ENCODE measurements at regions not wholly inside any gene's neighbourhood (a gene's known extent, or its start where the extent isn't known, plus 50 kb on each side); places are given as distances from the start of the nearest gene placed in this dataset.
"Not testable (repeated sequence)": the region's sequence is repeated elsewhere in the genome, so short reads cannot be mapped to it uniquely, and the experiment has no call there.

DNA sequence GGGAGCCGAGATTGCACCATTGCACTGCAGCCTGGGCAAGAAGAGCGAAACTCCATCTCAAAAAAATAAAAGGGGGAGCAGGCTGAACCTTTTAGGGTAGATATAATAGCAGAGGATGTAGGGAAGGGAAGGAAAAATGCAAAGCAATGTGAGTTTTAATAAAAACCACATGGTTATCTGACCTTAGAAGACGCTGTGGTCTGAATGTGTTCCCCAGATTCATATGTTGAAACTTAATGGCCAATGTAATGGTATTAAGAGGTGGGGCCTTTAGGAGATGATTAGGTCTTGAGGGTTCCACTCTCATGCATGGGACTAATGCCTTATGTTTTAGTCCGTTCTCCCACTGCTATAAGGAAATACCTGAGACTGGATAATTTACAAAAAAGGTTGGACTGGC lies 114.1 kb upstream of the STX18 start:
- no peak for ATAC-seq
- no peaks in the 10 kb centered on the region for H3K36me3 ChIP-seq (replicated peaks in 1 of 2; ENCODE audit: insufficient read depth in 1 of 2, low read depth in 2 of 2)
- TF ChIP-seq, protein P1, sequence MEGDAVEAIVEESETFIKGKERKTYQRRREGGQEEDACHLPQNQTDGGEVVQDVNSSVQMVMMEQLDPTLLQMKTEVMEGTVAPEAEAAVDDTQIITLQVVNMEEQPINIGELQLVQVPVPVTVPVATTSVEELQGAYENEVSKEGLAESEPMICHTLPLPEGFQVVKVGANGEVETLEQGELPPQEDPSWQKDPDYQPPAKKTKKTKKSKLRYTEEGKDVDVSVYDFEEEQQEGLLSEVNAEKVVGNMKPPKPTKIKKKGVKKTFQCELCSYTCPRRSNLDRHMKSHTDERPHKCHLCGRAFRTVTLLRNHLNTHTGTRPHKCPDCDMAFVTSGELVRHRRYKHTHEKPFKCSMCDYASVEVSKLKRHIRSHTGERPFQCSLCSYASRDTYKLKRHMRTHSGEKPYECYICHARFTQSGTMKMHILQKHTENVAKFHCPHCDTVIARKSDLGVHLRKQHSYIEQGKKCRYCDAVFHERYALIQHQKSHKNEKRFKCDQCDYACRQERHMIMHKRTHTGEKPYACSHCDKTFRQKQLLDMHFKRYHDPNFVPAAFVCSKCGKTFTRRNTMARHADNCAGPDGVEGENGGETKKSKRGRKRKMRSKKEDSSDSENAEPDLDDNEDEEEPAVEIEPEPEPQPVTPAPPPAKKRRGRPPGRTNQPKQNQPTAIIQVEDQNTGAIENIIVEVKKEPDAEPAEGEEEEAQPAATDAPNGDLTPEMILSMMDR (IDR thresholded peaks at IDR 0.05) = no peak
- no peak for TF ChIP-seq POLR2A (IDR thresholded peaks at IDR 0.05)
- no peak overlapping the region for H3K27ac ChIP-seq
- H3K9me3 ChIP-seq = no peaks in the 10 kb centered on the region
- no peaks in the 10 kb centered on the region for H3K27me3 ChIP-seq
- no peak overlapping the region for H3K4me3 ChIP-seq
- DNase-seq = no peak
- intact Hi-C loops (cut with DNase I) = no loop called here
- no peaks in the 10 kb centered on the region for H3K4me1 ChIP-seq
- 89 to 95% methylated on average over 4 of the region's 4 CpGs for WGBS, 2 donors

DNA sequence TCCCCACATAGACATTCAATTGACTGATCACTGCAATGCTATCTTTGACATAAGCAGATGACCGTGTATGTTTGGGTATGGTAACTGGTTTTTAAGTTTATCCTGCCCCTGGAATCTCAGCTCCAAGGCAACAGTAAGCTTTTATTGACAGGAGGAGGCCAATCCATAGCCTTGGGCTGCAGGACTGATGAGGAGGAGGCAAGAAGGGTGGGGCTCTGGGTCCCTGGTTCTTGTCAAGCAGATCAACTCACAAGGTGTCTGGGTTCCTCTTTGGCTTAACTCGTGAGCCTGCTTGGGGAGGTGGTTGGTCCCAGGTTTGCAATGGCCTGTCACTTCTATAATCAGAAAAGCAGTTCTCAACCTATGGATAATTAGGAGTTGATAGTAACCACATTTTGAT lies 113.2 kb upstream of the STX18 start:
- ATAC-seq = no peak
- Histone ChIP-seq H3K36me3 (replicated peaks in 1 of 2; ENCODE audit: insufficient read depth in 1 of 2, low read depth in 2 of 2) (no peaks in the 10 kb centered on the region), H3K4me3 (no peak overlapping the region), H3K4me1 (no peaks in the 10 kb centered on the region), H3K27ac (no peak overlapping the region), H3K27me3 (no peaks in the 10 kb centered on the region), H3K9me3 (no peaks in the 10 kb centered on the region)
- no peak for DNase-seq
- 82 to 84% methylated on average over 2 of the region's 2 CpGs for WGBS, 2 donors
- TF ChIP-seq, protein P1 (IDR thresholded peaks at IDR 0.05) = no peak
- TF ChIP-seq POLR2A (IDR thresholded peaks at IDR 0.05) = no peak
- intact Hi-C loops (cut with DNase I) = no loop called here

- intact Hi-C loops (cut with DNase I) = no loop called here
- Histone ChIP-seq H3K4me3 (no peak overlapping the region), H3K9me3 (no peaks in the 10 kb centered on the region), H3K36me3 (replicated peaks in 1 of 2; ENCODE audit: insufficient read depth in 1 of 2, low read depth in 2 of 2) (no peaks in the 10 kb centered on the region), H3K4me1 (no peaks in the 10 kb centered on the region), H3K27me3 (no peaks in the 10 kb centered on the region), H3K27ac (no peak overlapping the region)
- no peak for DNase-seq
- no peak for TF ChIP-seq POLR2A (IDR thresholded peaks at IDR 0.05)
- TF ChIP-seq, protein P1 (IDR thresholded peaks at IDR 0.05) = no peak
- ATAC-seq = no peak
- 84 to 89% methylated on average over 12 of the region's 12 CpGs for WGBS, 2 donors
These were observed 110.2 kb upstream of the STX18 start for GRCh38 chr4:4651811-4652755.

- Histone ChIP-seq H3K27me3 (no peaks in the 10 kb centered on the region), H3K9me3 (no peaks in the 10 kb centered on the region), H3K27ac (no peak overlapping the region), H3K4me1 (no peaks in the 10 kb centered on the region), H3K36me3 (replicated peaks in 1 of 2; ENCODE audit: insufficient read depth in 1 of 2, low read depth in 2 of 2) (no peaks in the 10 kb centered on the region), H3K4me3 (no peak overlapping the region)
- no peak for DNase-seq
- WGBS, 2 donors = 100% methylated on average over 1 of the region's 1 CpG
- ATAC-seq = no peak
- TF ChIP-seq, protein P1 (IDR thresholded peaks at IDR 0.05) = no peak
- intact Hi-C loops (cut with DNase I) = no loop called here
These were observed 105.2 kb upstream of the STX18 start for GRCh38 chr4:4647041-4647440.

DNA sequence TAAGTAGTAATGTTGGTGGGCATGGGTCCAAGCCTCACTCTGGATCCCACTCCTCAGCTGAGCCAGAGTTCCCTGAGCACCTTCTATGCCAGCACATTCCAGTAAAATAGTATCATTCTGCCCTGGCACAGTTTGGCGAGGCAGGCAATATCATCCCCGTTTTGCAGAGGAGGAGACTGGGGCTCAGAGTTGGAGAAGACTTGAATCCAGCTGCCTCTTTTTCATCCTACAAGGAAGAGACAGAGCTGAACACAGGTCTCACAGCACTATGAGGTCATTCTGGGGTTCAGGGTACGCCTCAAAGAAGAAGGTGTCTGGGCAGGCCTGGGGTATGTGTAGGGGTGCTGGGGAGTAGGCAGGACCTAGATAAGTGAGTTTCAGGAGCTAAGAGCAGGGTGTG lies 103.9 kb upstream of the STX18 start:
- ATAC-seq (no peak), DNase-seq (no peak)
- intact Hi-C loops (cut with DNase I) = no loop called here
- Histone ChIP-seq H3K27ac (no peak overlapping the region), H3K36me3 (replicated peaks in 1 of 2; ENCODE audit: insufficient read depth in 1 of 2, low read depth in 2 of 2) (no peaks in the 10 kb centered on the region), H3K27me3 (no peaks in the 10 kb centered on the region), H3K9me3 (no peaks in the 10 kb centered on the region), H3K4me1 (no peaks in the 10 kb centered on the region), H3K4me3 (no peak overlapping the region)
- WGBS, 2 donors = 88 to 90% methylated on average over 2 to 3 of the region's 3 CpGs
- no peak for TF ChIP-seq POLR2A (IDR thresholded peaks at IDR 0.05)
- TF ChIP-seq, protein P1 (IDR thresholded peaks at IDR 0.05) = no peak

DNA sequence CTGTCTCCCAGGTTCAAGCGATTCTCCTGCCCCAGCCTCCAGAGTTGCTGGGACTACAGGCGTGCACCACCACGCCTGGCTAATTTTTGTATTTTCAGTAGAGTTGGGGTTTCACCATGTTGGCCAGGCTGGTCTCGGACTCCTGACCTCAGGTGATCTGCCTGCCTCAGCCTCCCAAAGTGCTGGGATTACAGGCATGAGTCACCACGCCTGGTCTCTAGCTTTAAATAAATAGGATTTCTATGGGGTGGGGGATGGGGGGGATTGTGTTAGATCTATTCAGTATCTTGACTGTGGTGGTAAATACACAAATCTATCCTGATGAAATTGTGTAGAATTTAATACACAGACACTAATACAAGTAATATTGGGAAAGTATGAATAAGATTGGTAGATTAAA lies 102.4 kb upstream of the STX18 start:
- WGBS, 2 donors = 84 to 90% methylated on average over 5 of the region's 5 CpGs
- H3K27ac ChIP-seq; intact Hi-C loops (cut with DNase I): not testable (repeated sequence)

DNA sequence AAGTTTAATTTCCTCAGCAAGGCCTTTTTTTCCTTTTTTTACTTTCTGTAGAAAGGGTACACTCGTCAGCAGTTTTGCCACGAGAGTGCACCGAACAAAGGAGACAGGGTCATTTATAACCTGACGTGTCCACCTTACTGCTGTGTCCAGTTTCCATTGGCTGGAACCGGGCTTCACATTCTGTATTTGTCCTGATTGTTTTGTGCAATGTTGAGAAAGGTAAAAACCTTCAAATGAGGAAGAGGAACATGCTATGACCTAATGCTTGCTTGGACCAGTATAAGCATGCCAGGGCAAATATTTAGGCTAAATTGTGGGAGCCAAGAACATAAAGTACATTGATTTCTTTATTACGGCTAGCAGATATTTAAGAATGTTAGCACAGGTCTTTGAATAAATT lies 101.9 kb upstream of the STX18 start:
- WGBS, 2 donors = 73 to 83% methylated on average over 6 of the region's 6 CpGs
- H3K4me1 ChIP-seq; H3K27ac ChIP-seq; H3K4me3 ChIP-seq; ATAC-seq; DNase-seq; H3K27me3 ChIP-seq; intact Hi-C loops (cut with DNase I); H3K36me3 ChIP-seq (replicated peaks in 1 of 2; ENCODE audit: insufficient read depth in 1 of 2, low read depth in 2 of 2); H3K9me3 ChIP-seq: not testable (repeated sequence)

More for the DNA sequence above, 102.4 kb upstream of the STX18 start:
- H3K9me3 ChIP-seq; H3K4me1 ChIP-seq; H3K36me3 ChIP-seq (replicated peaks in 1 of 2; ENCODE audit: insufficient read depth in 1 of 2, low read depth in 2 of 2); DNase-seq; H3K27me3 ChIP-seq; H3K4me3 ChIP-seq; ATAC-seq: not testable (repeated sequence)

All from body of pancreas (tissue), 4 donors.